CD14-positive monocyte (primary cell): ENCODE measurements at regions not wholly inside any gene's neighbourhood (a gene's known extent, or its start where the extent isn't known, plus 50 kb on each side); places are given as distances from the start of the nearest gene placed in this dataset.

ENCODE experiments used
- DNase-seq, 3 donors: peaks; one replicate each; pipeline ENCODE4 v3.0.0-alpha.2; 2011 to 2022
- H2AFZ ChIP-seq: 2 replicates; pipeline ENCODE4 v1.6.0; 2012; ENCODE audit warnings: mild to moderate bottlenecking, low read depth, low read length, inconsistent platforms; ENCODE audit not compliant: insufficient read depth, poor library complexity, severe bottlenecking
- H3K27ac ChIP-seq, 2 donors: 1 replicate in 1 of 2; 2 replicates in 1 of 2; pipeline ENCODE4 v1.5.1; 2012 to 2013; ENCODE audit warnings: low read length in 2 of 2, control low read depth in 1 of 2, inconsistent platforms in 1 of 2, low read depth in 1 of 2, mild to moderate bottlenecking in 1 of 2
- H3K27me3 ChIP-seq, 2 donors: one replicate each; pipeline versions ENCODE4 v1.6.0 to v1.6.1; 2011 to 2013; ENCODE audit warnings: low read length in 2 of 2; ENCODE audit not compliant: control insufficient read depth in 2 of 2, insufficient read depth in 2 of 2
- H3K36me3 ChIP-seq, 2 donors: replicated peaks in 1 of 2; 1 replicate in 1 of 2; 2 replicates in 1 of 2; pipeline versions ENCODE4 v1.5.1 to v1.6.1; 2012 to 2013; ENCODE audit warnings: low read length in 2 of 2, control low read depth in 1 of 2, inconsistent platforms in 1 of 2, mild to moderate bottlenecking in 1 of 2; ENCODE audit not compliant: insufficient read depth in 2 of 2, control insufficient read depth in 1 of 2
- H3K4me1 ChIP-seq, 2 donors: 1 replicate in 1 of 2; 2 replicates in 1 of 2; pipeline versions ENCODE4 v1.5.1 to v1.6.1; 2012 to 2013; ENCODE audit warnings: low read length in 2 of 2, control low read depth in 1 of 2, inconsistent platforms in 1 of 2, mild to moderate bottlenecking in 1 of 2, moderate library complexity in 1 of 2; ENCODE audit not compliant: insufficient read depth in 2 of 2, control insufficient read depth in 1 of 2
- H3K4me2 ChIP-seq: replicated peaks from 2 replicates; pipeline ENCODE3; 2012; ENCODE audit warnings: low read length, moderate library complexity, mild to moderate bottlenecking; ENCODE audit not compliant: poor library complexity, severe bottlenecking; ENCODE audit errors: extremely low read depth
- H3K4me3 ChIP-seq, 3 experiments: fragments of 200-600 bp in 1 of 3; sonication (generic) in 1 of 3; replicated peaks in 1 of 3; 1 replicate in 2 of 3; 2 replicates in 1 of 3; pipeline ENCODE4 v1.5.1; 2011 to 2013; ENCODE audit warnings: low read length in 3 of 3, mild to moderate bottlenecking in 3 of 3, control low read depth in 2 of 3, low read depth in 2 of 3, inconsistent platforms in 1 of 3, moderate library complexity in 1 of 3
- H3K79me2 ChIP-seq: 2 replicates; pipeline ENCODE4 v1.6.0; 2012; ENCODE audit warnings: mild to moderate bottlenecking, control low read depth, inconsistent platforms, low read length, moderate library complexity; ENCODE audit not compliant: insufficient read depth
- H3K9ac ChIP-seq: 2 replicates; pipeline ENCODE4 v1.6.0; 2017; ENCODE audit warnings: low read length, mild to moderate bottlenecking; ENCODE audit not compliant: insufficient read depth, poor library complexity, severe bottlenecking
- H3K9me3 ChIP-seq, 2 donors: replicated peaks in 1 of 2; 1 replicate in 1 of 2; 2 replicates in 1 of 2; pipeline versions ENCODE4 v1.5.1 to v1.6.1; 2012 to 2013; ENCODE audit warnings: low read length in 2 of 2, control low read depth in 1 of 2; ENCODE audit not compliant: control insufficient read depth in 1 of 2, insufficient read depth in 1 of 2
- H4K20me1 ChIP-seq: 2 replicates; pipeline ENCODE4 v1.6.0; 2012; ENCODE audit warnings: mild to moderate bottlenecking, low read length, control low read depth, moderate library complexity; ENCODE audit not compliant: insufficient read depth
- H3K27ac Mint-ChIP-seq, 7 donors: one replicate each; pipeline ENCODE4 v1.8.0; 2020; ENCODE audit warnings: mild to moderate bottlenecking in 7 of 7, mixed read lengths in 7 of 7, moderate library complexity in 6 of 7, inconsistent platforms in 2 of 7
- H3K27me3 Mint-ChIP-seq, 3 donors: one replicate each; pipeline ENCODE4 v1.8.0; 2021 to 2022; ENCODE audit warnings: low read depth in 3 of 3, mild to moderate bottlenecking in 3 of 3, mixed read lengths in 3 of 3, moderate library complexity in 3 of 3, inconsistent platforms in 1 of 3
- H3K36me3 Mint-ChIP-seq, 2 donors: one replicate each; pipeline ENCODE4 v1.8.0; 2020; ENCODE audit warnings: mixed read lengths in 2 of 2, inconsistent platforms in 1 of 2, mild to moderate bottlenecking in 1 of 2
- H3K4me1 Mint-ChIP-seq: one replicate; pipeline ENCODE4 v1.8.0; 2020; ENCODE audit warnings: mild to moderate bottlenecking, mixed read lengths
- H3K4me3 Mint-ChIP-seq, 2 donors: one replicate each; pipeline ENCODE4 v1.8.0; 2020; ENCODE audit warnings: mild to moderate bottlenecking in 2 of 2, mixed read lengths in 2 of 2, moderate library complexity in 1 of 2
- H3K9me3 Mint-ChIP-seq, 7 donors: one replicate each; pipeline ENCODE4 v1.8.0; 2020 to 2022; ENCODE audit warnings: mixed read lengths in 7 of 7, mild to moderate bottlenecking in 6 of 7, moderate library complexity in 6 of 7, inconsistent platforms in 2 of 7
- CTCF ChIP-seq: fragments of 200-600 bp; IDR thresholded peaks from one replicate; pipeline ENCODE4 v1.8.0; 2022; ENCODE audit warnings: antibody characterized with exemption, mild to moderate bottlenecking
- WGBS: methylation state at CpG from one replicate; pipeline ENCODE4 v1.1.5; 2013; ENCODE audit warnings: missing lambda C conversion rate; ENCODE audit not compliant: insufficient coverage; 5-methylcytosine and 5-hydroxymethylcytosine counted together
- intact Hi-C, 2 donors: fragments of 100-400 bp; cut with micrococcal nuclease; formaldehyde crosslinking; loops; one replicate each; pipeline versions ENCODE4 v1.15.0 to v1.15.1; 2023

GRCh38 chr6:68307301-68307700 is 327.8 kb upstream of the ADGRB3 start:
- Histone ChIP-seq H3K9me3 (no peaks in the 10 kb centered on the region), H3K4me1 (no peaks in the 10 kb centered on the region), H3K27me3 (no peaks in the 10 kb centered on the region), H3K79me2 (no peaks in the 10 kb centered on the region), H4K20me1 (no peaks in the 10 kb centered on the region), H3K36me3 (no peaks in the 10 kb centered on the region), H3K27ac (no peak overlapping the region), H2AFZ (no peak overlapping the region), H3K9ac (no peak overlapping the region), H3K4me3 (no peak overlapping the region), H3K4me2 (no peak overlapping the region)
- no peak overlapping the region for H3K27ac Mint-ChIP-seq
- peaks cover 0 to 4% (median 0%) of the 10 kb centered on the region in 7 donors for H3K9me3 Mint-ChIP-seq
- H3K36me3 Mint-ChIP-seq, result no peaks in the 10 kb centered on the region
- no peaks in the 10 kb centered on the region for H3K27me3 Mint-ChIP-seq
- no peaks in the 10 kb centered on the region for H3K4me1 Mint-ChIP-seq
- intact Hi-C loops, result no loop called here
- DNase-seq, result no peak
- H3K4me3 Mint-ChIP-seq, result no peak overlapping the region
- no peak for TF ChIP-seq CTCF
- WGBS, result no CpG with 5 or more reads among the region's 1 CpG

GRCh38 chr6:68296126-68296525 is 339.0 kb upstream of the ADGRB3 start:
- H3K9me3 Mint-ChIP-seq, result peaks cover 4 to 10% (median 5%) of the 10 kb centered on the region in 7 donors
- intact Hi-C loops, result no loop called here

More at GRCh38 chr6:68296126-68296525, 339.0 kb upstream of the ADGRB3 start:
- Histone ChIP-seq H3K79me2 (no peaks in the 10 kb centered on the region), H4K20me1 (no peaks in the 10 kb centered on the region), H3K4me1 (no peaks in the 10 kb centered on the region), H3K4me3 (no peak overlapping the region), H3K27ac (no peak overlapping the region), H3K9me3 (peaks cover 0 to 9% of the 10 kb centered on the region in 2 donors), H3K36me3 (no peaks in the 10 kb centered on the region), H3K27me3 (no peaks in the 10 kb centered on the region), H3K4me2 (no peak overlapping the region), H2AFZ (no peak overlapping the region), H3K9ac (no peak overlapping the region)
- TF ChIP-seq CTCF, result no peak
- Mint-ChIP-seq H3K36me3 (no peaks in the 10 kb centered on the region), H3K27ac (no peak overlapping the region), H3K4me3 (no peak overlapping the region), H3K4me1 (no peaks in the 10 kb centered on the region), H3K27me3 (peaks cover 0 to 2% (median 0%) of the 10 kb centered on the region in 3 donors)
- no peak for DNase-seq
